Stimulated activated CD4-positive, alpha-beta T cell treated with anti-CD3 and anti-CD28 coated beads, Interleukin-1b, Interleukin-23, amount 100 ng/mL, for 1 hour (primary cell): ENCODE measurements at regions not wholly inside any gene's neighbourhood (a gene's known extent, or its start where the extent isn't known, plus 50 kb on each side); places are given as distances from the start of the nearest gene placed in this dataset.

Experiments
- DNase-seq, 2 donors: peaks; one replicate each; pipeline ENCODE4 v3.0.0-alpha.2; 2020; ENCODE audit warnings: low read depth in 2 of 2

GRCh38 chr20:60792941-60793340, 459.1 kb upstream of the CDH4 start:
- no peak for DNase-seq

GRCh38 chr20:60794674-60795073, 457.4 kb upstream of the CDH4 start:
- DNase-seq: no peak

- no peak for DNase-seq
Measured at GRCh38 chr20:60795651-60796050, 456.4 kb upstream of the CDH4 start.

- no peak for DNase-seq
Measured at GRCh38 chr20:60800185-60800584, 451.9 kb upstream of the CDH4 start.

- DNase-seq: no peak
Measured at GRCh38 chr20:60802676-60803075, 449.4 kb upstream of the CDH4 start.

- DNase-seq: no peak
Measured at GRCh38 chr20:60803335-60804055, 448.6 kb upstream of the CDH4 start.

- no peak for DNase-seq
Measured at GRCh38 chr20:60804240-60804917, 447.7 kb upstream of the CDH4 start.

- DNase-seq: no peak
Measured at GRCh38 chr20:60804918-60805630, 447.0 kb upstream of the CDH4 start.

- DNase-seq: no peak
Measured at GRCh38 chr20:60806354-60806753, 445.7 kb upstream of the CDH4 start.

- no peak for DNase-seq
Measured at GRCh38 chr20:60806824-60807223, 445.2 kb upstream of the CDH4 start.

GRCh38 chr20:60808003-60808672, 443.9 kb upstream of the CDH4 start:
- no peak for DNase-seq

- DNase-seq: no peak
Measured at GRCh38 chr20:60808701-60809100, 443.4 kb upstream of the CDH4 start.

- no peak for DNase-seq
Measured at GRCh38 chr20:60810561-60810960, 441.5 kb upstream of the CDH4 start.

- no peak for DNase-seq
Measured at GRCh38 chr20:60812561-60812960, 439.5 kb upstream of the CDH4 start.

GRCh38 chr20:60813066-60813465, 439.0 kb upstream of the CDH4 start:
- no peak for DNase-seq

GRCh38 chr20:60815656-60816055, 436.4 kb upstream of the CDH4 start:
- no peak for DNase-seq

- DNase-seq: no peak
Measured at GRCh38 chr20:60816901-60817300, 435.2 kb upstream of the CDH4 start.

GRCh38 chr20:60817891-60818290, 434.2 kb upstream of the CDH4 start:
- DNase-seq: no peak

- no peak for DNase-seq
Measured at GRCh38 chr20:60819511-60819910, 432.6 kb upstream of the CDH4 start.

GRCh38 chr20:60820149-60820548, 431.9 kb upstream of the CDH4 start:
- DNase-seq: no peak

GRCh38 chr20:60820918-60821317, 431.1 kb upstream of the CDH4 start:
- DNase-seq: no peak
